ENCODE measurements at regions not wholly inside any gene's neighbourhood (a gene's known extent, or its start where the extent isn't known, plus 50 kb on each side); places are given as distances from the start of the nearest gene placed in this dataset.

DNA sequence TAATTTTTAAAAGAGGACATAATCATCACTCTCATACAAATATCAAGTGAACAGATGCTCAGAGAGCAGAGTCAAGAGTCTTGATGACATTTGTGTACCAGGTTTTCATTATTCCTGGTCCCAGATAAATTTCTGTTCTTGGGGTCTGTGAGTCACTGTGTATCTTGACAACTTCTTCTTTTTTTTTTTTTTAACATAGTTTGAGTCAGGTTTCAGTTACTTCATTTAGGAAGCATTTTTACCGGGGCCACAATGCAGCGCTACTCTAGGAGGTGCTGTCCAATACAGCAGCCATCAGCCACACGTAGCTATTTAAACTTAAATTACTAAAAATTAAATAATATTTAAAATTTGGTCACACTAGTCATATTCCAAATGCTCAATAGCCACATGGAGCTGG, 188.1 kb upstream of the SAMSN1 start:
- Histone ChIP-seq H3K4me1 (peaks cover 0 to 13% (median 0%) of the 10 kb centered on the region in 4 donors), H3K4me3 (no peak overlapping the region), H3K27ac (no peak overlapping the region), H3K27me3 (no peaks in the 10 kb centered on the region), H3K9me3 (no peaks in the 10 kb centered on the region), H3K36me3 (no peaks in the 10 kb centered on the region)
- WGBS, 5 donors: 75 to 83% (median 81%) methylated on average over 3 of the region's 3 CpGs
- no peak for DNase-seq
- intact Hi-C loops (cut with DNase I; ENCODE audit: low total_unique reads): no loop called here
- TF ChIP-seq POLR2A (IDR thresholded peaks at IDR 0.05) (no peak), EP300 (IDR thresholded peaks at IDR 0.05) (no peak)

DNA sequence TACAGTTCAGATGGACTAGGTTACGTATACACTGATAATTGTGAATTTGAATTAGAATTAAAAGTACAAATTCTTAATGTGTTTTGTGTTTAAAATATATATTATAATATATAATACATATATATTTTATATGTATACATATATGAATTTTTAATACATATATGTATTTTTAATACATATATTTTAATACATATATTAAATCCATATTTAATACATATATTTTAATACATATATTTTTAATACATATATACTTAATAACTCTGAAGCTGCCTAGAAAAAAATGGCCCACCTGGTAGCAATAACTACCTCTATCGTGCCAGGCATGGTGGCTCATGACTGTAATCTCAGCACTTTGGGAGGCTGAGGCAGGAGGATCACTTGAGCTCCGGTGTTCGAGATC, 179.1 kb upstream of the SAMSN1 start:
- H3K27ac ChIP-seq: no peak overlapping the region
- TF ChIP-seq POLR2A (IDR thresholded peaks at IDR 0.05) (no peak), POLR2AphosphoS5 (IDR thresholded peaks at IDR 0.05) (no peak), EP300 (IDR thresholded peaks at IDR 0.05) (no peak)
- TF ChIP-seq, protein P1, sequence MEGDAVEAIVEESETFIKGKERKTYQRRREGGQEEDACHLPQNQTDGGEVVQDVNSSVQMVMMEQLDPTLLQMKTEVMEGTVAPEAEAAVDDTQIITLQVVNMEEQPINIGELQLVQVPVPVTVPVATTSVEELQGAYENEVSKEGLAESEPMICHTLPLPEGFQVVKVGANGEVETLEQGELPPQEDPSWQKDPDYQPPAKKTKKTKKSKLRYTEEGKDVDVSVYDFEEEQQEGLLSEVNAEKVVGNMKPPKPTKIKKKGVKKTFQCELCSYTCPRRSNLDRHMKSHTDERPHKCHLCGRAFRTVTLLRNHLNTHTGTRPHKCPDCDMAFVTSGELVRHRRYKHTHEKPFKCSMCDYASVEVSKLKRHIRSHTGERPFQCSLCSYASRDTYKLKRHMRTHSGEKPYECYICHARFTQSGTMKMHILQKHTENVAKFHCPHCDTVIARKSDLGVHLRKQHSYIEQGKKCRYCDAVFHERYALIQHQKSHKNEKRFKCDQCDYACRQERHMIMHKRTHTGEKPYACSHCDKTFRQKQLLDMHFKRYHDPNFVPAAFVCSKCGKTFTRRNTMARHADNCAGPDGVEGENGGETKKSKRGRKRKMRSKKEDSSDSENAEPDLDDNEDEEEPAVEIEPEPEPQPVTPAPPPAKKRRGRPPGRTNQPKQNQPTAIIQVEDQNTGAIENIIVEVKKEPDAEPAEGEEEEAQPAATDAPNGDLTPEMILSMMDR (IDR thresholded peaks at IDR 0.05): no peak
- DNase-seq: no peak
- intact Hi-C loops (cut with DNase I; ENCODE audit: low total_unique reads): no loop called here
- no peaks in the 10 kb centered on the region for H3K27me3 ChIP-seq
- H3K9me3 ChIP-seq: no peaks in the 10 kb centered on the region
- no peaks in the 10 kb centered on the region for H3K4me1 ChIP-seq
- H3K4me3 ChIP-seq: no peak overlapping the region
- no peaks in the 10 kb centered on the region for H3K36me3 ChIP-seq
- WGBS, 5 donors: 93 to 97% (median 96%) methylated on average over 4 of the region's 4 CpGs

DNA sequence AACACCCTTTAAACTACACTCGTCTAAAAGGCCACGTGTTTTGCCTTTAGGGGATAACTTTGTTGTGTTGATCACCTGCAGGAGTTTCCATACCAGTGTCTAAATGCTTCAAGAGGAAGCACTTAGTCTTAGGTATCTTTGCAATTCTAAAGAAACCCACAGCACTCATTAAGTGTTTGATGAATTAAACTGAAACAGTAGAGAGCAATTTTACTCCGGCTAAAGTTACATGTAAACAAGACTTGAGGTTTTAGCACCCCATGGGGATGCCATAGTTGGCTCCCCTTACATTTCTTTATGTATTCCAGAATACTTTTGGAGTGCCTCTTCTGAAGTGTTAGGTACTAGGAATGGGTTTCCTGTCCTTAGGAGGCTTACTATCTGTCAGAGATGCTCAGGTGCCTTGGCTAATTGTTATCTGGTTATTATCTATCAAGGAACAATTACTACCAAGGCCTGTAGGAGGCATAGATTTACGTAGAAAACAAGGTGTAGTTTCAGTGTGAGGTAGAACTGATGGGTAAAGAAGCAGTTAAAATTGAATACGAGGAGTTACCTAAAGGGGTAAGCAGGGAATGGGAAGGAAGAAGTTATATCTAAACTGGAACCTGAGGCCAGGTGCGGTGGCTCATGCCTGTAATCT, 176.8 kb upstream of the SAMSN1 start:
- intact Hi-C loops (cut with DNase I; ENCODE audit: low total_unique reads): no loop called here
- Histone ChIP-seq H3K9me3 (no peaks in the 10 kb centered on the region), H3K4me3 (no peak overlapping the region), H3K36me3 (no peaks in the 10 kb centered on the region), H3K27me3 (no peaks in the 10 kb centered on the region), H3K4me1 (no peaks in the 10 kb centered on the region), H3K27ac (no peak overlapping the region)
- no peak for DNase-seq
- 44 to 86% (median 85%) methylated on average over 6 of the region's 6 CpGs for WGBS, 5 donors
- TF ChIP-seq POLR2A (IDR thresholded peaks at IDR 0.05): no peak
- TF ChIP-seq, protein P1 (IDR thresholded peaks at IDR 0.05): no peak
- TF ChIP-seq POLR2AphosphoS5 (IDR thresholded peaks at IDR 0.05): no peak
- TF ChIP-seq EP300 (IDR thresholded peaks at IDR 0.05): no peak

DNA sequence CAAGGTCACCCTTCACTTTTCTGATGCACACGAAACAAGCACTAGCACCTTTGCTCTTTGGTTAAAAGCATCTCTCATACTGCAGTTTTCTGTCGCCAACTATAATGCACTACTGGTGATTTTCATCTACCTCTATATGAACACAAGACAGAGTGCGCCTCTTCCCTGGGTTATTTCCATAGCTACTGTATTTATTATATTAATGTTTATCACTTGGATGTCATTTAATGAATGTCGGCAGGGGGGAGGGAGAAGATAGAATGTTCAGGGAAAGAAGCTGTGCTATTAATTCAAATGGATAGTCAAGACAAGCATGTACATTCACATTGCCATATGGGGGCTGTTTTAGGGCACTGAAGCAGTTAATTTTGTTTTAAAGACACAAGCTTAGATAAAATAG, 174.1 kb upstream of the SAMSN1 start:
- H3K4me3 ChIP-seq: no peak overlapping the region
- 45 to 87% (median 80%) methylated on average over 4 of the region's 4 CpGs for WGBS, 5 donors
- H3K4me1 ChIP-seq: no peaks in the 10 kb centered on the region
- DNase-seq: no peak
- H3K27me3 ChIP-seq: no peaks in the 10 kb centered on the region
- H3K9me3 ChIP-seq: no peaks in the 10 kb centered on the region
- no peak overlapping the region for H3K27ac ChIP-seq
- H3K36me3 ChIP-seq: no peaks in the 10 kb centered on the region
- TF ChIP-seq EP300 (IDR thresholded peaks at IDR 0.05): no peak
- TF ChIP-seq, protein P1 (IDR thresholded peaks at IDR 0.05): no peak
- intact Hi-C loops (cut with DNase I; ENCODE audit: low total_unique reads): no loop called here

DNA sequence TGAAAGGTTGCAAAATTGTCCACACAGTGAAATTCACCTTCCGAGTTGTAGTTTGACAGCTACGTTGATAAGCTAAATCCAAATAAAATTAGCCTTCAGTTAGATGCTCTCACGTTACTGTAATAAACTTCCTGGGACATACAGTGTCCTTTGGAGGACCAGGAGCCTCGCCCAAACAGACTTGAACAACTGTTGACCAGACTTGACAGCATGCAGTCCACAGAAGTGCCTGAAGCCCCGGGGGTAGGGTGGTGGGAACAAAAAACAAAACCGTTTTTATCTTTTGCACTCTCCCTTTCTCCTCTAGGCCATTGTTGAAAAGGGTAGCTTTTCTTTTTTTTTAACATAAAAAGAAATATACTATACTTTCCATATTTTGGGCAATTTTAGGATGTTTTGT, 172.8 kb upstream of the SAMSN1 start:
- Histone ChIP-seq H3K4me1 (no peaks in the 10 kb centered on the region), H3K36me3 (no peaks in the 10 kb centered on the region), H3K27ac (no peak overlapping the region), H3K27me3 (no peaks in the 10 kb centered on the region), H3K4me3 (no peak overlapping the region), H3K9me3 (no peaks in the 10 kb centered on the region)
- TF ChIP-seq POLR2AphosphoS5 (IDR thresholded peaks at IDR 0.05) (no peak), POLR2A (IDR thresholded peaks at IDR 0.05) (no peak), EP300 (IDR thresholded peaks at IDR 0.05) (no peak)
- TF ChIP-seq, protein P1 (IDR thresholded peaks at IDR 0.05): no peak
- DNase-seq: no peak
- 46 to 67% (median 54%) methylated on average over 6 of the region's 6 CpGs for WGBS, 5 donors
- intact Hi-C loops (cut with DNase I; ENCODE audit: low total_unique reads): no loop called here
